ENCODE measurements at regions not wholly inside any gene's neighbourhood (a gene's known extent, or its start where the extent isn't known, plus 50 kb on each side); places are given as distances from the start of the nearest gene placed in this dataset.

DNA sequence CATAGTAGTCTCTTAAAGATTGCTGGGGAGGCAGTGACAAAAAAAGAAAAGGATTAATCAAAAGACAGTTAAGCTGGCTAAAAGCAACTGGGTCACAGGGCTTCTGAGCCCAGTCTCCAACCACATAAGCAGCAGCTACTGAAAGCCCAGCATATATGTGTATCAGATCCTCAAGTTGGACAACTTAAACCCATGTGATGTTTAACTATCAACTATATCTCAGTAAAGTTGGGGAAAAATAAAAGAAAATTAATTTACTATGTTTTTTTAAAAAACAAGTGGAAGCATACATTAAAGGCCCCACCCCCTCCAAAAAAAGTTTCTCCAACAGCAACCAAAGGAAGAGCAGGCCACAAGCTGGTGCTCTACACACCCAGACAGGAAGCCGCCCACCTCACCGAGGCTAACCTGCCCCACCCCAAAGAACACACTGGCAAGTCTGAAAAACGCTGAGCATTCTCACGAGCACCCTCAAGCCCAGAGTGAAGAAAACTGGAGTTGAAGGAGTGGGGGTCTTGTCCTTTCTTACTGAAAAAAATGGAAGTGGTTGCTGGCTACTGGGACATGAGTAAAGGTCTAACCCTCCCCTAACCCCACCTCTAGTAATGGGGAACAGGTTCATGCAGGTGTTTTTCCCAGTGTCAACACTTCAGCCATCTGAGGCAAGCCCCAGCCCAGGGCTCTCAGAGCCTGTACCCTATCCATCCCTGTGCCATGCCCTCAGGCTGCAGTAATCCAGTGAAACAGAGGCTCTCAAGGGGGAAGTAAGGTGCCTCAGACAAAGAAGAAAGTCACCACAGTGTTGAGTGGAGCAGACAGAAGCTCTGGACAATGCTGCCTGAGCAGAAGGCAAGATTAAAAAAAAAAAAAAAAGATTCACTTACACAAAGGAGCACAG, 106.3 kb downstream of the GYPC start:
- Histone ChIP-seq H3K4me3 (ENCODE audit: extremely low read depth, insufficient read depth, low read length, poor library complexity, severe bottlenecking) (no peak overlapping the region), H3K9me3 (ENCODE audit: control insufficient read depth, low read length) (no peaks in the 10 kb centered on the region), H3K27ac (ENCODE audit: low read depth, low read length, severe bottlenecking) (no peak overlapping the region), H3K4me1 (ENCODE audit: control insufficient read depth, insufficient read depth, low read length, poor library complexity, severe bottlenecking) (no peaks in the 10 kb centered on the region), H3K36me3 (ENCODE audit: control insufficient read depth, insufficient read depth, low read length) (no peaks in the 10 kb centered on the region)
- WGBS, 2 experiments (ENCODE audit: insufficient coverage in 2 of 2): 100% methylated on average over 2 of the region's 4 CpGs; no CpG with 5 or more reads in 1 of the 2 experiments

- Histone ChIP-seq H3K9me3 (ENCODE audit: control insufficient read depth, low read length) (no peaks in the 10 kb centered on the region), H3K4me3 (ENCODE audit: extremely low read depth, insufficient read depth, low read length, poor library complexity, severe bottlenecking) (no peak overlapping the region), H3K36me3 (ENCODE audit: control insufficient read depth, insufficient read depth, low read length) (no peaks in the 10 kb centered on the region), H3K4me1 (ENCODE audit: control insufficient read depth, insufficient read depth, low read length, poor library complexity, severe bottlenecking) (no peaks in the 10 kb centered on the region), H3K27ac (ENCODE audit: low read depth, low read length, severe bottlenecking) (no peak overlapping the region)
- WGBS, 2 experiments (ENCODE audit: insufficient coverage in 2 of 2): 83% methylated on average over 1 of the region's 3 CpGs; no CpG with 5 or more reads in 1 of the 2 experiments
Measured at GRCh38 chr2:126764686-126765265, 108.8 kb downstream of the GYPC start.

DNA sequence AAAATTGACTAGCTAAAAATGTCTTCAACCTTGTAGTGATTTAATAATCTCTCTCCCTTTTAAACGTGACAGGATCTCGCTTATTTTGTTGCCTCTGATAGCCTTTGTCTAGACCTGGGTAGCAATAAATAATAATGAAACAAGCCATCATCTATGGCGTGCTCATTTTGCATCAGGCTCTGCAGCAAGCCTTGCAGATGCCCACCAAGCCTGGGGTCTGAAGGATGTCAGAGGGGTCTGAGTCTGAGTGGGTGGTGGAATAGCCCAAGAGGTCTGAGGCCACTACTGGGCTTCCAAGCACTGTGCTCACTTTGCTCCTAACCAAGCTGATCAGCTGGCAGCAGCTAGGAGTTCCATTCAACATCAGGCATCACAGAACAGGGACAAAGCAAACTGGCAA, 109.4 kb downstream of the GYPC start:
- no peak overlapping the region for H3K27ac ChIP-seq (ENCODE audit: low read depth, low read length, severe bottlenecking)
- no peaks in the 10 kb centered on the region for H3K4me1 ChIP-seq (ENCODE audit: control insufficient read depth, insufficient read depth, low read length, poor library complexity, severe bottlenecking)
- H3K36me3 ChIP-seq (ENCODE audit: control insufficient read depth, insufficient read depth, low read length): no peaks in the 10 kb centered on the region
- WGBS, 2 experiments (ENCODE audit: insufficient coverage in 2 of 2): 100% methylated on average over 1 of the region's 3 CpGs; no CpG with 5 or more reads in 1 of the 2 experiments
- no peaks in the 10 kb centered on the region for H3K9me3 ChIP-seq (ENCODE audit: control insufficient read depth, low read length)
- H3K4me3 ChIP-seq (ENCODE audit: extremely low read depth, insufficient read depth, low read length, poor library complexity, severe bottlenecking): no peak overlapping the region

DNA sequence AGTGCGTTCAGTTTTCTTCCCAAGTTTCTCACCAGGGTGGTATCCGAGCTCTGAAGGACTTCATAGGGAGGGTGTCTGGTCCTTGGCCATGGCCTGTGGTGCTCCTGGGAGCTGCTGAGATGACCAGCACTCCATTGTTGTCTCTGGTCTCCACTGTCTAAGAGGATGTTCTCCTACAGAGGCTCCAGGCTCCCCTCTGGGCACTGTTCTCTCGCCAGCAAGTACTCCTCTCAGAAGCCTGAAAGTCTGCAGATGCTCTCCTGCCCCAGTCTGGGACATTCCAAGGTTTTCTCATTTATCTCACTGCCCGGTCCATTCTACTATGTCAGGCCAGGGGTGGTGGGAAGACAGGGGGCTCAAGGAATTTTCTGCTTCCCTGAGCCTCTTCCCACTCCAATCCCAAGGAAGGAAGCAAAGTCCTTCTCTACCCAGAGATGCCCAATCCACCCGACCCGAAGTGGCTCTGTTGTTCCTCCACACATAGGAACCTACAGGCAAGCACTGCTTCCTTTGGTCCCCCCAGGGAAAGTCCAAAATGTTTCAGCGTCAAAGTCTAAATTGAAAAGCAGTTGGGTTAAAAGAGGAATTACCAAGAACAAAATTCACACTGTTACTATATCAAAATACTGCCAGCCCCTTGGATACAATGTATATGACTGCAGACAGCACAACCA, 110.5 kb downstream of the GYPC start:
- 83 to 90% methylated on average over 2 to 4 of the region's 7 CpGs for WGBS, 2 experiments (ENCODE audit: insufficient coverage in 2 of 2)
- H3K36me3 ChIP-seq (ENCODE audit: control insufficient read depth, insufficient read depth, low read length): no peaks in the 10 kb centered on the region
- H3K9me3 ChIP-seq (ENCODE audit: control insufficient read depth, low read length): no peaks in the 10 kb centered on the region

DNA sequence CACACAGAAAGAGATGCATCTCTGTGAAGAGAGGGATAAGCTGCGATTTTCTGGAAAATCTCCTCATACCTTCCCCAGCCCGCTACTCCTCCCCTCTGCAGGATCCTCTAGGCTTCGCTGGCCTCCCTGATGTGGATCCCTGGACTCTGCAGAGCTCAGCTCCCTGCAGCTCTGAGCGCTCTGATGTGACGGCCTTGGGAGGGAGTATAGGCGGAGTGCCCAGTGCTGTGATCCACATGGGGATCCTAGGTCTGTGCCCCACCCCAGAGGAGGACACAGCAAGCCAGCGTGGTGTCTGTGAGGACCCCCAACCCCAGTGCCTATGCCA, 111.0 kb downstream of the GYPC start:
- WGBS, 2 experiments (ENCODE audit: insufficient coverage in 2 of 2): 87 to 100% methylated on average over 3 to 4 of the region's 7 CpGs
- Histone ChIP-seq H3K36me3 (ENCODE audit: control insufficient read depth, insufficient read depth, low read length) (no peaks in the 10 kb centered on the region), H3K4me1 (ENCODE audit: control insufficient read depth, insufficient read depth, low read length, poor library complexity, severe bottlenecking) (no peaks in the 10 kb centered on the region), H3K4me3 (ENCODE audit: extremely low read depth, insufficient read depth, low read length, poor library complexity, severe bottlenecking) (no peak overlapping the region), H3K9me3 (ENCODE audit: control insufficient read depth, low read length) (no peaks in the 10 kb centered on the region), H3K27ac (ENCODE audit: low read depth, low read length, severe bottlenecking) (no peak overlapping the region)

More for the DNA sequence above, 110.5 kb downstream of the GYPC start:
- Histone ChIP-seq H3K4me3 (ENCODE audit: extremely low read depth, insufficient read depth, low read length, poor library complexity, severe bottlenecking) (no peak overlapping the region), H3K27ac (ENCODE audit: low read depth, low read length, severe bottlenecking) (no peak overlapping the region), H3K4me1 (ENCODE audit: control insufficient read depth, insufficient read depth, low read length, poor library complexity, severe bottlenecking) (no peaks in the 10 kb centered on the region)

DNA sequence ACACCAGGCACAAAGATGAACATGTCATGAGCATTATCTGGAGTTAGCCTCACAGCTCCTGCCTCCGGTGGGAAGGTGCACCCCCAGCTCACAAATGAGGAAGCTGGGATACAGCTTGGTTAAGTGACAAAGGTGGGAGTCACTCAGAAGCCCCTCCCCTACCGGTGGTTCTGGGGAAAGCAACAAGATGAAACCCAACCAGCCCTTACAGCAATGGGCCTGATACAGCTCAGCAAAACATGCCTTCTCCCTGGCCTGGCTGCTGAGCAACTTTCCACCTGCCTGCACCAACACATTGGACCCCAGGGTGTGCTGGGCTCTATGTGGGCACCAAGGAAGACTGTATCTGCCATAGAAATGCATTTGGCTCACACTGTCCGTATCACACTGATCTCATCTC, 113.2 kb downstream of the GYPC start:
- no peaks in the 10 kb centered on the region for H3K9me3 ChIP-seq (ENCODE audit: control insufficient read depth, low read length)
- no peaks in the 10 kb centered on the region for H3K36me3 ChIP-seq (ENCODE audit: control insufficient read depth, insufficient read depth, low read length)
- H3K27ac ChIP-seq (ENCODE audit: low read depth, low read length, severe bottlenecking): no peak overlapping the region
- no peak overlapping the region for H3K4me3 ChIP-seq (ENCODE audit: extremely low read depth, insufficient read depth, low read length, poor library complexity, severe bottlenecking)
- H3K4me1 ChIP-seq (ENCODE audit: control insufficient read depth, insufficient read depth, low read length, poor library complexity, severe bottlenecking): no peaks in the 10 kb centered on the region
- 88 to 91% methylated on average over 2 to 3 of the region's 3 CpGs for WGBS, 2 experiments (ENCODE audit: insufficient coverage in 2 of 2)

- Histone ChIP-seq H3K27ac (ENCODE audit: low read depth, low read length, severe bottlenecking) (no peak overlapping the region), H3K4me3 (ENCODE audit: extremely low read depth, insufficient read depth, low read length, poor library complexity, severe bottlenecking) (no peak overlapping the region), H3K9me3 (ENCODE audit: control insufficient read depth, low read length) (no peaks in the 10 kb centered on the region), H3K4me1 (ENCODE audit: control insufficient read depth, insufficient read depth, low read length, poor library complexity, severe bottlenecking) (no peaks in the 10 kb centered on the region), H3K36me3 (ENCODE audit: control insufficient read depth, insufficient read depth, low read length) (no peaks in the 10 kb centered on the region)
- 90% methylated on average over 2 of the region's 2 CpGs; no CpG with 5 or more reads in 1 of the 2 experiments for whole genome bisulfite sequencing, 2 experiments (ENCODE audit: insufficient coverage in 2 of 2)
Measured at GRCh38 chr2:126770466-126770865, 114.5 kb downstream of the GYPC start.

- Histone ChIP-seq H3K27ac (ENCODE audit: low read depth, low read length, severe bottlenecking) (no peak overlapping the region), H3K36me3 (ENCODE audit: control insufficient read depth, insufficient read depth, low read length) (no peaks in the 10 kb centered on the region), H3K4me1 (ENCODE audit: control insufficient read depth, insufficient read depth, low read length, poor library complexity, severe bottlenecking) (no peaks in the 10 kb centered on the region), H3K4me3 (ENCODE audit: extremely low read depth, insufficient read depth, low read length, poor library complexity, severe bottlenecking) (no peak overlapping the region), H3K9me3 (ENCODE audit: control insufficient read depth, low read length) (no peaks in the 10 kb centered on the region)
- WGBS, 2 experiments (ENCODE audit: insufficient coverage in 2 of 2): 94 to 95% methylated on average over 5 to 6 of the region's 6 CpGs
Measured at GRCh38 chr2:126771094-126771493, 115.1 kb downstream of the GYPC start.

DNA sequence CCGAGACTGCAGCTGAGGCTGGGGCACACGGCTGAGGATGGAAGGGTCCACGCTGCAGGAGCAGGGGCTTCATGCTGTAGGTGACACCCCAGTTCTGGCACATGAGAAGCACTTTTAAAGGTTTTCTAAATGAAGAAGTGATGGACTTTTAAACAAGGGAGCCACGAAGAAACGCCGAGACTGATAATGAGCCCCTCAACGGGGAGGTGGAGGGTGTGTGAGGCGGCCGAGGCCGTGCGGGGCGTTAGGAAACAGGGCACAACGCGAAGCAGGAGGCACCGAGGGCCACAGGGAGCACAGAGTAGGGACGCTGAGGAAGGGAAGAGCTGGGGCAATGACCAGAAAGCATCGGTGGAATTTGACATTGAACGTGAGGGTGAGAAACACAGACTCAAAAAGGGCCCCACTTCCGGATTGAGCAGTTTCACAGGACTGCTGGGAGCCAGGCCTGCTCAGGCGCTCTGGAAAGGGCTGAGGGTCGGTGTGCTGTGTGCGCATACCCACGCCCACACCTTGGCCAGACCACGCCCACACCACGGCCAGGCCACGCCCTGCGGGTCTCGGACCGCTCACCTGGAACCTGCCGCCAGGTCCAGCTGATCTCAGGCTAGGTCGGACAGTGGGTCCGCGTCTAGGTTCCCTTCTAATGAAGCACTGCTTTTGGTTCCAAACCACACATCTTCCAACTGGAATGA, 115.7 kb downstream of the GYPC start:
- WGBS, 2 experiments (ENCODE audit: insufficient coverage in 2 of 2): 90 to 91% methylated on average over 32 to 33 of the region's 33 CpGs
- H3K4me1 ChIP-seq (ENCODE audit: control insufficient read depth, insufficient read depth, low read length, poor library complexity, severe bottlenecking): no peaks in the 10 kb centered on the region
- no peaks in the 10 kb centered on the region for H3K36me3 ChIP-seq (ENCODE audit: control insufficient read depth, insufficient read depth, low read length)
- no peak overlapping the region for H3K4me3 ChIP-seq (ENCODE audit: extremely low read depth, insufficient read depth, low read length, poor library complexity, severe bottlenecking)
- no peaks in the 10 kb centered on the region for H3K9me3 ChIP-seq (ENCODE audit: control insufficient read depth, low read length)
- no peak overlapping the region for H3K27ac ChIP-seq (ENCODE audit: low read depth, low read length, severe bottlenecking)

- H3K27ac ChIP-seq (ENCODE audit: low read depth, low read length, severe bottlenecking): no peak overlapping the region
- H3K36me3 ChIP-seq (ENCODE audit: control insufficient read depth, insufficient read depth, low read length): no peaks in the 10 kb centered on the region
- WGBS, 2 experiments (ENCODE audit: insufficient coverage in 2 of 2): 86 to 100% methylated on average over 1 to 5 of the region's 6 CpGs
- no peak overlapping the region for H3K4me3 ChIP-seq (ENCODE audit: extremely low read depth, insufficient read depth, low read length, poor library complexity, severe bottlenecking)
- no peaks in the 10 kb centered on the region for H3K4me1 ChIP-seq (ENCODE audit: control insufficient read depth, insufficient read depth, low read length, poor library complexity, severe bottlenecking)
- no peaks in the 10 kb centered on the region for H3K9me3 ChIP-seq (ENCODE audit: control insufficient read depth, low read length)
Measured at GRCh38 chr2:126774290-126774689, 118.3 kb downstream of the GYPC start.

All from mesodermal cell (in vitro differentiated cells).